NCI-H2196 treated with DMSO at 0.1 percent for 48 hours (cell line): ENCODE measurements at regions not wholly inside any gene's neighbourhood (a gene's known extent, or its start where the extent isn't known, plus 50 kb on each side); places are given as distances from the start of the nearest gene placed in this dataset.

Experiments used
- DNase-seq: peaks from one replicate; lab custom pipeline; 2025; ENCODE audit not compliant: unreplicated experiment; lab: John Stamatoyannopoulos, UW

- DNase-seq = no peak
Measured at GRCh38 chr4:135338181-135338580, 1136.6 kb upstream of the PABPC4L start.

- no peak for DNase-seq
Measured at GRCh38 chr4:135325264-135325663, 1123.7 kb upstream of the PABPC4L start.

- DNase-seq = no peak
Measured at GRCh38 chr4:135319685-135320084, 1118.1 kb upstream of the PABPC4L start.

- no peak for DNase-seq
Measured at GRCh38 chr4:135316266-135316779, 1114.7 kb upstream of the PABPC4L start.

GRCh38 chr4:135290136-135290535, 1088.5 kb upstream of the PABPC4L start:
- no peak for DNase-seq

GRCh38 chr4:135283934-135284333, 1082.3 kb upstream of the PABPC4L start:
- DNase-seq = no peak

GRCh38 chr4:135282676-135283075, 1081.1 kb upstream of the PABPC4L start:
- no peak for DNase-seq

- no peak for DNase-seq
Measured at GRCh38 chr4:135281230-135281629, 1079.6 kb upstream of the PABPC4L start.

- no peak for DNase-seq
Measured at GRCh38 chr4:135277980-135278315, 1076.4 kb upstream of the PABPC4L start.

GRCh38 chr4:135277068-135277979, 1075.7 kb upstream of the PABPC4L start:
- no peak for DNase-seq

- DNase-seq = no peak
Measured at GRCh38 chr4:135274416-135274815, 1072.8 kb upstream of the PABPC4L start.

- DNase-seq = no peak
Measured at GRCh38 chr4:135269125-135269890, 1067.7 kb upstream of the PABPC4L start.

GRCh38 chr4:135268369-135268768, 1066.8 kb upstream of the PABPC4L start:
- no peak for DNase-seq

- no peak for DNase-seq
Measured at GRCh38 chr4:135267148-135267865, 1065.7 kb upstream of the PABPC4L start.

GRCh38 chr4:135256111-135256510, 1054.5 kb upstream of the PABPC4L start:
- DNase-seq = no peak

- DNase-seq = no peak
Measured at GRCh38 chr4:135250040-135250439, 1048.5 kb upstream of the PABPC4L start.

GRCh38 chr4:135249024-135249423, 1047.4 kb upstream of the PABPC4L start:
- DNase-seq = no peak

- no peak for DNase-seq
Measured at GRCh38 chr4:135244696-135245095, 1043.1 kb upstream of the PABPC4L start.

GRCh38 chr4:135244056-135244455, 1042.5 kb upstream of the PABPC4L start:
- DNase-seq = no peak

- no peak for DNase-seq
Measured at GRCh38 chr4:135240796-135241195, 1039.2 kb upstream of the PABPC4L start.

GRCh38 chr4:135239964-135240363, 1038.4 kb upstream of the PABPC4L start:
- no peak for DNase-seq
